HCT116 (cell line): ENCODE measurements at regions not wholly inside any gene's neighbourhood (a gene's known extent, or its start where the extent isn't known, plus 50 kb on each side); places are given as distances from the start of the nearest gene placed in this dataset.

Experiments used
- CEBPB ChIP-seq: IDR thresholded peaks from 2 replicates; pipeline ENCODE4 v1.6.1; 2012; ENCODE audit warnings: low read depth
- EGR1 ChIP-seq: IDR thresholded peaks from 2 replicates; pipeline ENCODE4 v1.6.1; 2012; ENCODE audit warnings: low read depth
- EZH2 ChIP-seq: fragments of 200-600 bp; sonication (generic); IDR thresholded peaks from 2 replicates; pipeline ENCODE4 v1.6.1; 2017; ENCODE audit warnings: antibody characterized with exemption, mixed run types
- POLR2A ChIP-seq: IDR thresholded peaks from 2 replicates; pipeline ENCODE4 v1.7.0; 2011; ENCODE audit warnings: borderline replicate concordance; ENCODE audit not compliant: insufficient read depth, insufficient read length; ENCODE audit errors: extremely low read depth
- POLR2AphosphoS5 ChIP-seq: IDR thresholded peaks from 2 replicates; pipeline ENCODE4 v1.6.1; 2011; ENCODE audit warnings: mild to moderate bottlenecking, low read depth, low read length, moderate library complexity
- TF ChIP-seq, protein P1 (sequence below), 3 experiments: fragments of 200-600 bp in 1 of 3; sonication (generic) in 1 of 3; IDR thresholded peaks in 2 of 3; conservative IDR thresholded peaks in 1 of 3; 2 replicates each; pipeline ENCODE4 v1.5.1; 2012 to 2017; ENCODE audit warnings: low read depth in 2 of 3, low read length in 2 of 3, antibody characterized with exemption in 1 of 3, borderline replicate concordance in 1 of 3, control low read depth in 1 of 3, mild to moderate bottlenecking in 1 of 3, mixed read lengths in 1 of 3, mixed run types in 1 of 3, moderate library complexity in 1 of 3; ENCODE audit not compliant: insufficient read depth in 1 of 3

DNA sequence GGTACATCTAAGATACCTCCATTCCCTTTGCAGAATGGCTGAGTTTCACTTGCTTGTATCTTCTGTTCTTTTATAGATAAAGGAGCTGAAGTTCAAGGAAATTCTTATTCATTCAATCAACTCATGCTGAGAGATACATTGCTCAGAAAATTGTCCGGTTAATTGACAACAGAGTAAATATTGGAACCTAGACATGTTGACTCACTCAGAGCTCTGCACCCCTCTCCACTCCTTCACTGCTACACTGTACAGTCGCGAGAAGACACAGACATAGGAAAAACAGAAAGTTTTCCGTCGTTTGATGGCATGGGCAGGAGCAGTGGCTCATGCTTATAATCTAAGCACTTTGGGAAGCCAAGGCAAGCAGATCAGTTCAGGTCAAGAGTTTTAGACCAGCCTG lies 690.5 kb upstream of the SOX9 start:
- TF ChIP-seq, protein P1, sequence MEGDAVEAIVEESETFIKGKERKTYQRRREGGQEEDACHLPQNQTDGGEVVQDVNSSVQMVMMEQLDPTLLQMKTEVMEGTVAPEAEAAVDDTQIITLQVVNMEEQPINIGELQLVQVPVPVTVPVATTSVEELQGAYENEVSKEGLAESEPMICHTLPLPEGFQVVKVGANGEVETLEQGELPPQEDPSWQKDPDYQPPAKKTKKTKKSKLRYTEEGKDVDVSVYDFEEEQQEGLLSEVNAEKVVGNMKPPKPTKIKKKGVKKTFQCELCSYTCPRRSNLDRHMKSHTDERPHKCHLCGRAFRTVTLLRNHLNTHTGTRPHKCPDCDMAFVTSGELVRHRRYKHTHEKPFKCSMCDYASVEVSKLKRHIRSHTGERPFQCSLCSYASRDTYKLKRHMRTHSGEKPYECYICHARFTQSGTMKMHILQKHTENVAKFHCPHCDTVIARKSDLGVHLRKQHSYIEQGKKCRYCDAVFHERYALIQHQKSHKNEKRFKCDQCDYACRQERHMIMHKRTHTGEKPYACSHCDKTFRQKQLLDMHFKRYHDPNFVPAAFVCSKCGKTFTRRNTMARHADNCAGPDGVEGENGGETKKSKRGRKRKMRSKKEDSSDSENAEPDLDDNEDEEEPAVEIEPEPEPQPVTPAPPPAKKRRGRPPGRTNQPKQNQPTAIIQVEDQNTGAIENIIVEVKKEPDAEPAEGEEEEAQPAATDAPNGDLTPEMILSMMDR (IDR thresholded peaks at IDR 0.05 in 2 of 3, conservative IDR thresholded peaks at IDR 0.05 in 1 of 3; ENCODE audit: borderline replicate concordance in 1 of 3, insufficient read depth in 1 of 3, low read depth in 2 of 3, low read length in 2 of 3), result no peak
- TF ChIP-seq EGR1 (no peak), POLR2AphosphoS5 (no peak), POLR2A (no peak), CEBPB (no peak), EZH2 (no peak)
